IMR-90 (cell line): ENCODE measurements at regions not wholly inside any gene's neighbourhood (a gene's known extent, or its start where the extent isn't known, plus 50 kb on each side); places are given as distances from the start of the nearest gene placed in this dataset.

Experiments used
- ATAC-seq: fragments of 200-7000 bp; cut with Tn5 transposase; 2 replicates; pipeline ENCODE4 v1.9.1; 2020; ENCODE audit warnings: low read depth, mild to moderate bottlenecking, moderate library complexity
- BruUV-seq: library from RNA; stranded (reverse); fragments of 400-500 nt; replicated peaks from 2 replicates; lab custom pipeline; 2021; lab: Mats Ljungman, UMichigan
- CTCF ChIA-PET: fragments of 300-600 bp; formaldehyde crosslinking; extraction: SDS; loops from one replicate; lab custom pipeline; 2021; ENCODE audit warnings: antibody characterized with exemption; lab: Yijun Ruan, JAX
- POLR2A ChIA-PET: fragments of 300-600 bp; sonication (Branson Sonifier 250); formaldehyde crosslinking; loops from one replicate; lab custom pipeline; 2022; ENCODE audit warnings: antibody characterized with exemption; ENCODE audit not compliant: unreplicated experiment; lab: Charles Lee
- DNase-seq: peaks from one replicate; pipeline ENCODE4 v3.0.0; 2013
- H2AFZ ChIP-seq: replicated peaks from 2 replicates; pipeline ENCODE3; 2013; ENCODE audit warnings: low read length, mild to moderate bottlenecking; ENCODE audit not compliant: poor library complexity
- H2AK5ac ChIP-seq: 2 replicates; pipeline ENCODE4 v1.6.1; 2013; ENCODE audit warnings: low read depth, low read length, inconsistent platforms
- H2AK9ac ChIP-seq: replicated peaks from 2 replicates; pipeline ENCODE3; 2013; ENCODE audit warnings: mild to moderate bottlenecking, low read depth, low read length, moderate library complexity; ENCODE audit not compliant: poor library complexity
- H2BK120ac ChIP-seq: 2 replicates; pipeline ENCODE4 v1.6.1; 2013; ENCODE audit warnings: low read depth, low read length, inconsistent platforms
- H2BK15ac ChIP-seq: 3 replicates; pipeline ENCODE4 v1.6.1; 2013; ENCODE audit warnings: low read depth, low read length, inconsistent platforms
- H2BK20ac ChIP-seq: 2 replicates; pipeline ENCODE4 v1.6.1; 2013; ENCODE audit warnings: low read depth, mild to moderate bottlenecking, inconsistent platforms, low read length, moderate library complexity
- H2BK5ac ChIP-seq: 2 replicates; pipeline ENCODE4 v1.6.1; 2013; ENCODE audit warnings: mild to moderate bottlenecking, low read depth, low read length, inconsistent platforms; ENCODE audit not compliant: poor library complexity, severe bottlenecking
- H3K14ac ChIP-seq: replicated peaks from 2 replicates; pipeline ENCODE4 v1.6.1; 2013; ENCODE audit warnings: low read depth, low read length, inconsistent platforms
- H3K18ac ChIP-seq: 2 replicates; pipeline ENCODE4 v1.6.1; 2013; ENCODE audit warnings: low read depth, low read length, control low read depth
- H3K23ac ChIP-seq: 2 replicates; pipeline ENCODE4 v1.6.1; 2013; ENCODE audit warnings: low read depth, low read length, inconsistent platforms
- H3K27ac ChIP-seq: 2 replicates; pipeline ENCODE4 v1.5.1; 2013; ENCODE audit warnings: mild to moderate bottlenecking, control low read depth, low read length; ENCODE audit not compliant: insufficient read depth
- H3K27me3 ChIP-seq: 2 replicates; pipeline ENCODE4 v1.6.1; 2013; ENCODE audit warnings: low read length; ENCODE audit not compliant: control insufficient read depth, insufficient read depth
- H3K36me3 ChIP-seq: 2 replicates; pipeline ENCODE4 v1.6.1; 2013; ENCODE audit warnings: low read length, mixed read lengths; ENCODE audit not compliant: control insufficient read depth, insufficient read depth
- H3K4ac ChIP-seq: 2 replicates; pipeline ENCODE4 v1.6.1; 2013; ENCODE audit warnings: low read depth, low read length, inconsistent platforms
- H3K4me1 ChIP-seq: 2 replicates; pipeline ENCODE4 v1.6.1; 2013; ENCODE audit warnings: low read length, mixed read lengths; ENCODE audit not compliant: control insufficient read depth, insufficient read depth
- H3K4me2 ChIP-seq: 2 replicates; pipeline ENCODE4 v1.6.1; 2013; ENCODE audit warnings: low read depth, mild to moderate bottlenecking, control low read depth, low read length, moderate library complexity
- H3K4me3 ChIP-seq: 2 replicates; pipeline ENCODE4 v1.5.1; 2013; ENCODE audit warnings: low read depth, mild to moderate bottlenecking, control low read depth, low read length, moderate library complexity; ENCODE audit not compliant: insufficient read depth
- H3K56ac ChIP-seq: 2 replicates; pipeline ENCODE4 v1.6.1; 2013; ENCODE audit warnings: low read length, inconsistent platforms; ENCODE audit not compliant: insufficient read depth; ENCODE audit errors: extremely low read depth
- H3K79me1 ChIP-seq, 2 experiments: 2 replicates each; pipeline ENCODE4 v1.6.1; 2013; ENCODE audit warnings: low read length in 2 of 2, inconsistent platforms in 1 of 2, low read depth in 1 of 2
- H3K9ac ChIP-seq: 2 replicates; pipeline ENCODE4 v1.6.1; 2013; ENCODE audit warnings: low read depth, low read length, control low read depth
- H3K9me1 ChIP-seq: 2 replicates; pipeline ENCODE4 v1.6.1; 2013; ENCODE audit warnings: low read length, inconsistent platforms; ENCODE audit not compliant: insufficient read depth
- H3K9me3 ChIP-seq: 2 replicates; pipeline ENCODE4 v1.6.1; 2013; ENCODE audit warnings: low read length; ENCODE audit not compliant: control insufficient read depth, insufficient read depth
- H4K20me1 ChIP-seq: 2 replicates; pipeline ENCODE4 v1.6.1; 2013; ENCODE audit warnings: low read length, inconsistent platforms; ENCODE audit not compliant: insufficient read depth
- H4K5ac ChIP-seq: 2 replicates; pipeline ENCODE4 v1.6.1; 2013; ENCODE audit warnings: mild to moderate bottlenecking, low read depth, low read length, control low read depth
- H4K8ac ChIP-seq, 2 experiments: 2 replicates each; pipeline ENCODE4 v1.6.1; 2013; ENCODE audit warnings: low read depth in 2 of 2, low read length in 2 of 2, control low read depth in 1 of 2, inconsistent platforms in 1 of 2
- H4K91ac ChIP-seq: 2 replicates; pipeline ENCODE4 v1.6.1; 2013; ENCODE audit warnings: low read depth, low read length, inconsistent platforms; ENCODE audit not compliant: insufficient read depth
- BHLHE40 ChIP-seq: fragments of 150-350 bp; IDR thresholded peaks from 2 replicates; pipeline ENCODE4 v1.6.1; 2016; ENCODE audit warnings: mild to moderate bottlenecking, low read depth, low read length
- CEBPB ChIP-seq: IDR thresholded peaks from 2 replicates; pipeline ENCODE4 v1.6.1; 2012; ENCODE audit warnings: low read depth, low read length, improper control_type of control experiment
- POLR2A ChIP-seq: IDR thresholded peaks from 2 replicates; pipeline ENCODE4 v1.6.1; 2012; ENCODE audit warnings: mild to moderate bottlenecking, low read depth, low read length
- WGBS, 2 experiments: methylation state at CpG; one replicate each; pipeline versions ENCODE4 v1.1.5 to v1.1.7; 2013; ENCODE audit warnings: missing lambda C conversion rate in 2 of 2; ENCODE audit not compliant: insufficient read length in 1 of 2; ENCODE audit errors: extremely low coverage in 2 of 2; 5-methylcytosine and 5-hydroxymethylcytosine counted together
- dilution Hi-C: fragments of 300-500 bp; cut with HindIII; formaldehyde crosslinking; loops from one replicate; pipeline ENCODE4 v1.14.3; 2018; ENCODE audit warnings: low sequenced_read_pairs; ENCODE audit not compliant: unreplicated experiment
- in situ Hi-C: fragments of 300-500 bp; cut with MboI; formaldehyde crosslinking; loops from 3 replicates; pipeline ENCODE4 v1.14.3; 2019; ENCODE audit warnings: low sequenced_read_pairs, inconsistent platforms, mixed read lengths
- intact Hi-C: fragments of 100-400 bp; cut with micrococcal nuclease; formaldehyde crosslinking; loops from 2 replicates; pipeline ENCODE4 v1.10.0; 2022
- TF ChIP-seq, protein P1 (sequence below): fragments of 150-350 bp; IDR thresholded peaks from 2 replicates; pipeline ENCODE4 v1.6.1; 2017; ENCODE audit warnings: mild to moderate bottlenecking, antibody characterized with exemption, low read length, low read depth

DNA sequence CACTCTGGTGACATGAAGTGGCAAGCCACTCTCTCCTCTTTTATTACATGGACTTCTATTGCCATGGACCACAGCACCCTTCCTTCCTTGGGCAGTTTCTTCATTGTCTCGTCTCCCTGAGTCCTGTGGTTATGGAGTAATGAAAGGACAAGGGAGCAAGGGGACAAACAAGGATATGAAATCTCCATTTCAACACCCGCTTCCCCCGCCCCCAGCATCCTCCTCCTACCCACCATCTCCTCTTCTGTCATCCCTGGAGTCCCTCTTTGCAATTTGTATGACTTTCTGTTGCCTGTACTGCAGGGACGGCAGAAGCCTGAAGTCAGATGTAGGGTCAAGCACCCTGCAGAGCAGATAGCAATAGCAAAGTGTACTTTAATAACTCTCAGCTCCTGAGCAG is 300.7 kb upstream of the CLINT1 start:
- no peak overlapping the region for H3K23ac ChIP-seq
- H3K4me2 ChIP-seq = no peak overlapping the region
- H3K9ac ChIP-seq = no peak overlapping the region
- no peaks in the 10 kb centered on the region for H3K4me1 ChIP-seq
- H4K20me1 ChIP-seq = no peaks in the 10 kb centered on the region
- H2AK5ac ChIP-seq = no peak overlapping the region
- CTCF ChIA-PET = no interaction called here
- no CpG with 5 or more reads among the region's 4 CpGs for WGBS, 2 experiments
- no peak overlapping the region for H2BK20ac ChIP-seq
- no peak overlapping the region for H4K91ac ChIP-seq
- no peak overlapping the region for H3K4ac ChIP-seq
- POLR2A ChIA-PET = no interaction called here
- dilution Hi-C loops (no loop called here), in situ Hi-C loops (no loop called here), intact Hi-C loops (no loop called here)
- DNase-seq (no peak), ATAC-seq (no peak)
- H2AFZ ChIP-seq = no peak overlapping the region
- no peak for TF ChIP-seq CEBPB
- no peak for TF ChIP-seq POLR2A
- TF ChIP-seq, protein P1, sequence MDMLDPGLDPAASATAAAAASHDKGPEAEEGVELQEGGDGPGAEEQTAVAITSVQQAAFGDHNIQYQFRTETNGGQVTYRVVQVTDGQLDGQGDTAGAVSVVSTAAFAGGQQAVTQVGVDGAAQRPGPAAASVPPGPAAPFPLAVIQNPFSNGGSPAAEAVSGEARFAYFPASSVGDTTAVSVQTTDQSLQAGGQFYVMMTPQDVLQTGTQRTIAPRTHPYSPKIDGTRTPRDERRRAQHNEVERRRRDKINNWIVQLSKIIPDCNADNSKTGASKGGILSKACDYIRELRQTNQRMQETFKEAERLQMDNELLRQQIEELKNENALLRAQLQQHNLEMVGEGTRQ = no peak
- no peak for TF ChIP-seq BHLHE40
- H3K36me3 ChIP-seq = no peaks in the 10 kb centered on the region
- H3K79me1 ChIP-seq = no peaks in the 10 kb centered on the region
- H3K14ac ChIP-seq = no peak overlapping the region
- no peak overlapping the region for H2BK5ac ChIP-seq
- no TSS peak for BruUV-seq
- H3K9me1 ChIP-seq = no peaks in the 10 kb centered on the region
- no peak overlapping the region for H3K56ac ChIP-seq
- H4K8ac ChIP-seq = no peak overlapping the region
- no peaks in the 10 kb centered on the region for H3K9me3 ChIP-seq
- H3K27me3 ChIP-seq = no peaks in the 10 kb centered on the region
- no peak overlapping the region for H3K4me3 ChIP-seq
- H2BK120ac ChIP-seq = no peak overlapping the region
- no peak overlapping the region for H3K18ac ChIP-seq
- no peak overlapping the region for H3K27ac ChIP-seq
- H4K5ac ChIP-seq = no peak overlapping the region
- H2BK15ac ChIP-seq = no peak overlapping the region
- H2AK9ac ChIP-seq = no peak overlapping the region
